Adrenal gland (tissue), 9 donors: ENCODE measurements at regions not wholly inside any gene's neighbourhood (a gene's known extent, or its start where the extent isn't known, plus 50 kb on each side); places are given as distances from the start of the nearest gene placed in this dataset.

ENCODE experiments used
- DNase-seq, 7 donors: peaks; one replicate each; pipeline ENCODE4 v3.0.0-alpha.2; 2019 to 2020
- H3K27ac ChIP-seq, 5 donors: fragments of 200-600 bp; sonication (generic) in 4 of 5; 1 replicate in 3 of 5; 2 replicates in 2 of 5; pipeline versions ENCODE4 v1.5.1 to v1.8.0; 2016 to 2020; ENCODE audit warnings: mild to moderate bottlenecking in 1 of 5
- H3K27me3 ChIP-seq: fragments of 200-600 bp; 2 replicates; pipeline ENCODE4 v1.8.0; 2021
- H3K36me3 ChIP-seq, 2 donors: fragments of 200-600 bp; replicated peaks in 1 of 2; 1 replicate in 1 of 2; 2 replicates in 1 of 2; pipeline versions ENCODE4 v1.5.1 to v1.8.0; 2018 to 2022
- H3K4me1 ChIP-seq, 2 donors: fragments of 200-600 bp; replicated peaks in 1 of 2; 1 replicate in 1 of 2; 2 replicates in 1 of 2; pipeline versions ENCODE4 v1.5.1 to v1.8.0; 2018 to 2021
- H3K4me3 ChIP-seq, 4 donors: fragments of 200-600 bp; sonication (generic) in 3 of 4; one replicate each; pipeline ENCODE4 v1.5.1; 2016 to 2018
- H3K9me3 ChIP-seq, 3 donors: fragments of 200-600 bp; sonication (generic) in 1 of 3; replicated peaks in 1 of 3; 1 replicate in 2 of 3; 2 replicates in 1 of 3; pipeline versions ENCODE4 v1.5.1 to v1.8.0; 2016 to 2021
- CTCF ChIP-seq, 6 experiments: fragments of 450-650 bp in 4 of 6; fragments of 200-600 bp in 2 of 6; sonication (generic) in 1 of 6; IDR thresholded peaks; 1 replicate in 5 of 6; 2 replicates in 1 of 6; pipeline versions ENCODE4 v1.5.1 to v1.8.0; 2016 to 2021; ENCODE audit warnings: antibody characterized with exemption in 6 of 6, mild to moderate bottlenecking in 2 of 6, moderate library complexity in 1 of 6
- POLR2A ChIP-seq, 2 donors: fragments of 450-650 bp; IDR thresholded peaks; one replicate each; pipeline ENCODE4 v1.6.1; 2017; ENCODE audit warnings: antibody characterized with exemption in 2 of 2, mild to moderate bottlenecking in 2 of 2, moderate library complexity in 1 of 2
- WGBS, 4 donors: extraction: QIAGEN DNeasy Blood & Tissue Kit in 2 of 4; methylation state at CpG; one replicate each; pipeline versions ENCODE4 v1.1.5 to v1.1.7; 2013 to 2017; 5-methylcytosine and 5-hydroxymethylcytosine counted together
- intact Hi-C, 2 donors: fragments of 100-400 bp; cut with DNase I; formaldehyde crosslinking; loops; one replicate each; pipeline versions ENCODE4 v1.14.1 to v1.15.0; 2022 to 2023
- donor health status: healthy with polysubstance abuse.
- donor health status: Bipolar disorder and iron deficiency.
- donor health status: DM: yes; HTN: yes; CAD: no.
- donor health status: DM: no; HTN: no; CAD: no.
- donor health status: DM: no; HTN: no; CAD: no.

- H3K9me3 ChIP-seq, result no peaks in the 10 kb centered on the region
- no peak overlapping the region for H3K27ac ChIP-seq
- intact Hi-C loops, result no loop called here
- H3K36me3 ChIP-seq, result no peaks in the 10 kb centered on the region
- DNase-seq, result no peak
- H3K27me3 ChIP-seq, result no peaks in the 10 kb centered on the region
- no peak for TF ChIP-seq CTCF (IDR thresholded peaks at IDR 0.05)
- no peak for TF ChIP-seq POLR2A (IDR thresholded peaks at IDR 0.05)
- no peak overlapping the region for H3K4me3 ChIP-seq
- WGBS, 4 donors, result 51 to 61% (median 57%) methylated on average over 12 to 13 of the region's 13 CpGs
- peaks cover 0 to 5% of the 10 kb centered on the region in 2 donors for H3K4me1 ChIP-seq
These were observed 119.2 kb upstream of the TMEM45B start for GRCh38 chr11:129696309-129696989.

GRCh38 chr11:129698212-129698611, 117.4 kb upstream of the TMEM45B start:
- peaks cover 0 to 5% of the 10 kb centered on the region in 2 donors for H3K4me1 ChIP-seq
- no peak for TF ChIP-seq CTCF (IDR thresholded peaks at IDR 0.05)
- H3K4me3 ChIP-seq, result no peak overlapping the region
- H3K27ac ChIP-seq, result no peak overlapping the region
- no peaks in the 10 kb centered on the region for H3K27me3 ChIP-seq
- intact Hi-C loops, result no loop called here
- no peaks in the 10 kb centered on the region for H3K36me3 ChIP-seq
- no peak for DNase-seq
- WGBS, 4 donors, result 38 to 45% (median 44%) methylated on average over 1 of the region's 1 CpG
- no peaks in the 10 kb centered on the region for H3K9me3 ChIP-seq

GRCh38 chr11:129699711-129700304, 115.8 kb upstream of the TMEM45B start:
- TF ChIP-seq POLR2A (IDR thresholded peaks at IDR 0.05), result no peak
- TF ChIP-seq CTCF (IDR thresholded peaks at IDR 0.05), result no peak
- H3K36me3 ChIP-seq, result no peaks in the 10 kb centered on the region
- H3K27ac ChIP-seq, result no peak overlapping the region
- H3K9me3 ChIP-seq, result no peaks in the 10 kb centered on the region
- DNase-seq, result no peak
- peaks cover 0 to 5% of the 10 kb centered on the region in 2 donors for H3K4me1 ChIP-seq
- H3K4me3 ChIP-seq, result no peak overlapping the region
- intact Hi-C loops, result no loop called here
- H3K27me3 ChIP-seq, result no peaks in the 10 kb centered on the region
- 72 to 79% (median 77%) methylated on average over 13 to 14 of the region's 14 CpGs for WGBS, 4 donors

- intact Hi-C loops, result no loop called here
These were observed 114.9 kb upstream of the TMEM45B start for GRCh38 chr11:129700701-129701100.

GRCh38 chr11:129701706-129702105, 113.9 kb upstream of the TMEM45B start:
- Histone ChIP-seq H3K27me3 (no peaks in the 10 kb centered on the region), H3K4me1 (no peaks in the 10 kb centered on the region), H3K9me3 (no peaks in the 10 kb centered on the region), H3K4me3 (no peak overlapping the region), H3K27ac (no peak overlapping the region), H3K36me3 (no peaks in the 10 kb centered on the region)
- no peak for TF ChIP-seq POLR2A (IDR thresholded peaks at IDR 0.05)
- no peak for TF ChIP-seq CTCF (IDR thresholded peaks at IDR 0.05)
- intact Hi-C loops, result no loop called here
- no peak for DNase-seq
- WGBS, 4 donors, result 62 to 90% (median 81%) methylated on average over 6 of the region's 6 CpGs

More at GRCh38 chr11:129700701-129701100, 114.9 kb upstream of the TMEM45B start:
- H3K4me1 ChIP-seq, result peaks cover 0 to 3% of the 10 kb centered on the region in 2 donors
- H3K36me3 ChIP-seq, result no peaks in the 10 kb centered on the region
- no peaks in the 10 kb centered on the region for H3K9me3 ChIP-seq
- no peak for TF ChIP-seq POLR2A (IDR thresholded peaks at IDR 0.05)
- 77 to 84% (median 81%) methylated on average over 3 of the region's 3 CpGs for WGBS, 4 donors
- no peaks in the 10 kb centered on the region for H3K27me3 ChIP-seq
- no peak overlapping the region for H3K27ac ChIP-seq
- no peak for DNase-seq
- H3K4me3 ChIP-seq, result no peak overlapping the region
